ENCODE measurements at regions not wholly inside any gene's neighbourhood (a gene's known extent, or its start where the extent isn't known, plus 50 kb on each side); places are given as distances from the start of the nearest gene placed in this dataset.

- TF ChIP-seq EZH2 (IDR thresholded peaks at IDR 0.05; ENCODE audit: insufficient read depth, poor library complexity, severe bottlenecking), result no peak
- TF ChIP-seq EZH2phosphoT487 (IDR thresholded peaks at IDR 0.05; ENCODE audit: insufficient read depth, low read depth), result no peak
Observed at GRCh38 chr13:79241697-79242096, 164.4 kb downstream of the RBM26 start.
